GM18507 (cell line): ENCODE measurements at regions not wholly inside any gene's neighbourhood (a gene's known extent, or its start where the extent isn't known, plus 50 kb on each side); places are given as distances from the start of the nearest gene placed in this dataset.

Source experiments
- DNase-seq: peaks from one replicate; pipeline ENCODE4 v3.0.0; 2011; ENCODE audit warnings: low read depth; ENCODE audit not compliant: insufficient read length; ENCODE audit errors: extremely low spot score
- FAIRE-seq: peaks from 2 replicates; lab custom pipeline; 2011; peaks lifted over from hg19 to GRCh38; lab: Jason Lieb, UNC

DNA sequence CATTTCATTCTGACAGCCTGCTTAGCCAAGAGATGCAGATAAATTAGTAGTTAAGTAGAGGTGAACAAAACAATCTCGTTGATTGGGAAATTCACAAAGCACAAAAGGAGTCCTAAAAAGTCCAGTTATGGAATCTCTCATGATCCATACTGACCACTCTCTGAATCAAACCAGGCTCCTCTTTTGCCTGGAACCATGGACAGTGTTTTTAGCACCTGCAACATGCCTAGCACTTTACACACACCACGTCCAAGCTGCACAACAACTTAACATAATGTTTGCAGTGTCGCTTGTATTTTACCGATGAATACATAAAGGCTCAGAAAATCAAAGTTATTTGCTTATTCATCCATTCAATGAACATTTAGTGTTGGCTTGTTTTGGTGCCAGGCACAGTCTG, 101.8 kb upstream of the ST8SIA2 start:
- no peak for FAIRE-seq

DNA sequence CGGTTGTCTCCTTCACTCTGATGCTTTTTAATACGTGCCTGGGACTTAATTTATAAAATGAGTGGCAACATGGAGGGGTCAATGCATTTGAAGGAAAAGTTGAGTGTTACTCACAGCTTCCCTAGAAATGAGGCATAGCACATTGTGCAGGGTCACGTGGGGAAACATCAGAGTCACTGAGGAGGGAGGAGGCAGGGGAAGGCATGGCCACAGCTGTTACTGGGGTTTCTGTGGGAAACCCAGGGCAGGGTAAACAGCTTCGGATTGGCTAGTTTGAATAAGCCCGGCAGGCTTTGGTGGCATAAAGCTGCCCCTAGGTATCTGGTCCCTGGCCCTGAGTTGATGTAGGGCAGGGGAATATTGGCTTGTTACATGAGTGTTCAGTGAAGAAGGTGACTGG, 98.9 kb upstream of the ST8SIA2 start:
- FAIRE-seq (no peak), DNase-seq (no peak)

More for the DNA sequence above, 101.8 kb upstream of the ST8SIA2 start:
- DNase-seq: no peak

GRCh38 chr15:92304223-92304975, 89.3 kb upstream of the ST8SIA2 start:
- no peak for DNase-seq
- no peak for FAIRE-seq

- FAIRE-seq: no peak
- DNase-seq: no peak
These were observed 88.3 kb upstream of the ST8SIA2 start for GRCh38 chr15:92305343-92305742.

- no peak for FAIRE-seq
These were observed 87.0 kb upstream of the ST8SIA2 start for GRCh38 chr15:92306663-92307062.

GRCh38 chr15:92315144-92315543, 78.5 kb upstream of the ST8SIA2 start:
- no peak for FAIRE-seq

More at GRCh38 chr15:92306663-92307062, 87.0 kb upstream of the ST8SIA2 start:
- DNase-seq: no peak

GRCh38 chr15:92315595-92316211, 78.0 kb upstream of the ST8SIA2 start:
- FAIRE-seq: no peak
- DNase-seq: no peak

More at GRCh38 chr15:92315144-92315543, 78.5 kb upstream of the ST8SIA2 start:
- DNase-seq: no peak

GRCh38 chr15:92316586-92317295, 76.9 kb upstream of the ST8SIA2 start:
- no peak for FAIRE-seq

DNA sequence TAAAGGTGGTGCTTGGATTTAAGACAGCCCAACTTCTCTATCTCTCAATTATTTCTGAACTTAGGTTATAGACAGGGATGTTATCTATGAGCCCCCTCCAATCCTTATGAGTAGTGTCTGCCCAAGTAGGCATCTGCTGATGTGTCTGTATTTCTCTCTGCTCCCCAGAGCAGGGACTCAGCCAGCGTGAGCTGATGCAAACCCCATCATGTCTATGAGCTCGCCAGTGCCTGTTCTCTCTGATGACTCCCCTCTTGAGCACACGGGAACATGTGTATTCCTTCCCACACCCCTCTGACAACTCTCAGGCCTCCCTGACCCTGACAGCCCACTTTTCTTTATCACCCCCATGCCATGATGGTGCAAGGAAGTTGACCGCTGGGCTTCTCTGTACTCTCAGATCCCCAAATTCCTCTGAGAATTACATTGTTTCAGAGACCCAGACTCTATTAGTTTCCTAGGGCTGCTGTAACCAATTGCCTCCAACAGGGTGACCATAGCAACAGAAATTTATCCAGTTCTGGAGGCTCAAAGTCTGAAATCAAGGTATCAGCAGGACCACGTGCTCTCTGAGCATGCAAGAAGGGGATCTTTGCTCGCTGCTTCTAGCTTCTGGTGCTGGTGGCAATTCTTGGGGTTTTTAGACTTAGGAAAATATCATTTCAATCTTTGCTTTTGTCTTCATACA, 73.5 kb upstream of the ST8SIA2 start:
- DNase-seq: no peak

More at GRCh38 chr15:92316586-92317295, 76.9 kb upstream of the ST8SIA2 start:
- no peak for DNase-seq

DNA sequence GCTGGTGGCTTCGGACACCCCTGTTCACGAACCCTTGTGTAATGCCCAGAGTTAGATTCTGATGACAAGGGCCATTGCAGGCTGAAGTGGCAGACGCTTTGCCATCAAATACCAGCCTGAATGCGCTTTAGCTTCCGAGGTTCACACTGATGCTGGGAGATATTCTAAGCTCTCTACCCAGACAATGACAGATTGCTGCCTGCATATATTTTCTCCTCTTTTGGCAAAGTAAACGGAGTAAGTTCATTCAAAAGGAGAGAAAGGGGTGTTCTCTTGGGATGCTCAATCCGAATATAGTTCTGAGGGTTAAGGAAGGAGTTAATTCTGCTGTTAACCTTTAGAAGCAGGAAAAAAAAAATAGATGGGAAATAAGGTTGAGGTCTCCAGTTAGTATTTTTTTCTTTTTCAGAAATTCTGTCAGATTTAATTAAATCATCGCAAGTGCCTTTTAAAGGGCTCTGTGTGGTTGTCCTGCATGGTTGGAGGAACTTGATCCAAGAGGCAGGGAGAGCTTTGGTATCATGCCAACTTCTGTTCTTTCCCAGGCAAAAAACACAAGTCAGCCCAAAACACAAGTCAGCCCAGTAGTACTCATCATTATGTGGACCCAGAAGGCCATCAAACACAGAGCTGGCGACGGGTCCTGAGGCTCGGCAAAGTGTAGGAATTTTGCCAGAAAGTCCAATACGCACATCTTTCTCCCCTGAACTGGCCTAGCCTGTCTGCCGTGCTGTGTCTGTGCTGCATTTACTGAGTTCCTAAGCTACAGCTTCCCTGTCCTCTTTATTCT, 70.9 kb upstream of the ST8SIA2 start:
- no peak for FAIRE-seq
- no peak for DNase-seq

More for the DNA sequence above, 73.5 kb upstream of the ST8SIA2 start:
- FAIRE-seq: no peak

- no peak for DNase-seq
- FAIRE-seq: no peak
These were observed 70.2 kb upstream of the ST8SIA2 start for GRCh38 chr15:92323525-92323924.

- no peak for DNase-seq
- no peak for FAIRE-seq
These were observed 69.3 kb upstream of the ST8SIA2 start for GRCh38 chr15:92324101-92324963.

GRCh38 chr15:92326236-92326635, 67.4 kb upstream of the ST8SIA2 start:
- FAIRE-seq (no peak), DNase-seq (no peak)

GRCh38 chr15:92327033-92327432, 66.6 kb upstream of the ST8SIA2 start:
- DNase-seq: no peak

GRCh38 chr15:92328207-92328606, 65.5 kb upstream of the ST8SIA2 start:
- FAIRE-seq: no peak

More at GRCh38 chr15:92327033-92327432, 66.6 kb upstream of the ST8SIA2 start:
- FAIRE-seq: no peak

GRCh38 chr15:92332125-92332899, 61.4 kb upstream of the ST8SIA2 start:
- FAIRE-seq (no peak), DNase-seq (no peak)

More at GRCh38 chr15:92328207-92328606, 65.5 kb upstream of the ST8SIA2 start:
- DNase-seq: no peak

GRCh38 chr15:92333709-92334108, 60.0 kb upstream of the ST8SIA2 start:
- no peak for DNase-seq
- no peak for FAIRE-seq
